Erythroblast (primary cell): ENCODE measurements at regions not wholly inside any gene's neighbourhood (a gene's known extent, or its start where the extent isn't known, plus 50 kb on each side); places are given as distances from the start of the nearest gene placed in this dataset.

Source experiments
- GATA1 ChIP-seq: IDR thresholded peaks from 2 replicates; pipeline ENCODE4 v1.6.1; 2011; ENCODE audit warnings: low read depth, mild to moderate bottlenecking, control low read depth, low read length, moderate library complexity
- POLR2A ChIP-seq: IDR thresholded peaks from 2 replicates; pipeline ENCODE4 v1.6.1; 2011; ENCODE audit warnings: mild to moderate bottlenecking, low read length

- TF ChIP-seq POLR2A (no peak), GATA1 (no peak)
Measured at GRCh38 chr9:115379719-115380118, 261.8 kb upstream of the TNC start.
